Mucosa of rectum (tissue), 2 donors: ENCODE measurements at regions not wholly inside any gene's neighbourhood (a gene's known extent, or its start where the extent isn't known, plus 50 kb on each side); places are given as distances from the start of the nearest gene placed in this dataset.

Experiments used
- H3K27ac ChIP-seq, 2 donors: one replicate each; pipeline ENCODE4 v1.7.0; 2013; ENCODE audit warnings: inconsistent platforms in 2 of 2, low read depth in 2 of 2, low read length in 2 of 2
- H3K27me3 ChIP-seq, 2 donors: one replicate each; pipeline ENCODE4 v1.7.0; 2013; ENCODE audit warnings: low read length in 2 of 2; ENCODE audit not compliant: control insufficient read depth in 2 of 2, insufficient read depth in 2 of 2
- H3K36me3 ChIP-seq, 2 donors: one replicate each; pipeline ENCODE4 v1.7.0; 2013; ENCODE audit warnings: low read length in 2 of 2; ENCODE audit not compliant: control insufficient read depth in 2 of 2, insufficient read depth in 2 of 2
- H3K4me1 ChIP-seq, 2 donors: one replicate each; pipeline ENCODE4 v1.7.0; 2013; ENCODE audit warnings: low read length in 2 of 2, mild to moderate bottlenecking in 1 of 2; ENCODE audit not compliant: control insufficient read depth in 2 of 2, insufficient read depth in 2 of 2
- H3K4me3 ChIP-seq, 2 donors: one replicate each; pipeline ENCODE4 v1.7.0; 2013; ENCODE audit warnings: low read length in 2 of 2
- H3K9ac ChIP-seq, 2 donors: one replicate each; pipeline ENCODE4 v1.7.0; 2013; ENCODE audit warnings: low read length in 2 of 2, low read depth in 1 of 2, mild to moderate bottlenecking in 1 of 2
- H3K9me3 ChIP-seq, 2 donors: one replicate each; pipeline ENCODE4 v1.7.0; 2013; ENCODE audit warnings: low read length in 2 of 2; ENCODE audit not compliant: control insufficient read depth in 2 of 2
- donor health status: healthy.
- donor health status: Normal muscosa, but diverticular disease.

DNA sequence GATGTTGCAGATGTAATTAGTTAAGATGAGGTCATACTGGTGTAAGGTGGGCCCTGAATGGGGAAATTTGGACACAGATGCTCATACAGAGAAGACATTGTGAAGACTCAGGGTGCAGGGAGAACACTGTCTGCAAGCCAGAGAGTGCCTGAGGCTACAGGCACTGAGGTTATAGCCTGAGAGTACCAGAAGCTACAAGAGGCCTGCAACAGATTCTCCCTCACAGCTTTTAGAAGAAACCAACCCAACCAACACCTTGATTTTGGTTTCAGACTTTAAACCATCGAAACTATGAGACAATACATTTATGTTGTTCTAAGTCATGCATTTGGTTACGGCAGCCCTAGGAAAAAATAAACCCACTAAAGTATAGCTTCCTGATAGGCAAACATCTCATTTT is 321.7 kb upstream of the USP25 start:
- Histone ChIP-seq H3K4me3 (no peak overlapping the region), H3K9me3 (no peaks in the 10 kb centered on the region), H3K9ac (no peak overlapping the region)

DNA sequence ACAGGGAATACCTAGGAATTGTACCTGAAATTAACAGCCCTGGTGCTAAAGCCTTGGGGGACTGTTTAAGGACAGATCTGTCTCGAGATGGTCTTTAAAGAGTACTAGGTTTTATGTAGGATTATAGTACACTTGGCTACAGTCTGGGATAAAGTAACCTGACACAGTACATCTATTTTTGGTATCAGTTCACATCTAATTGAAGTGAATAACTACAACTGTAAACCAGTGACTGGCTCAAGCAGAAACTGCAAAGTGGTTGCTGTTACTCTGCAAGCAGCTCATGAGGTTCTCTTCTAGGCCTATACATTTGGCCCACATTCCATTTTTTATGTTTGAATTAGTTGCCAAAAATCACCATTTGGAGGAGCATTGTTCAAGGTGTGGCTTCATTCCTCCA is 320.8 kb upstream of the USP25 start:
- Histone ChIP-seq H3K9ac (no peak overlapping the region), H3K36me3 (no peaks in the 10 kb centered on the region), H3K27me3 (no peaks in the 10 kb centered on the region), H3K4me3 (no peak overlapping the region), H3K9me3 (no peaks in the 10 kb centered on the region), H3K27ac (no peak overlapping the region), H3K4me1 (no peaks in the 10 kb centered on the region)

More for the DNA sequence above, 321.7 kb upstream of the USP25 start:
- Histone ChIP-seq H3K36me3 (no peaks in the 10 kb centered on the region), H3K27me3 (no peaks in the 10 kb centered on the region), H3K4me1 (no peaks in the 10 kb centered on the region), H3K27ac (no peak overlapping the region)

DNA sequence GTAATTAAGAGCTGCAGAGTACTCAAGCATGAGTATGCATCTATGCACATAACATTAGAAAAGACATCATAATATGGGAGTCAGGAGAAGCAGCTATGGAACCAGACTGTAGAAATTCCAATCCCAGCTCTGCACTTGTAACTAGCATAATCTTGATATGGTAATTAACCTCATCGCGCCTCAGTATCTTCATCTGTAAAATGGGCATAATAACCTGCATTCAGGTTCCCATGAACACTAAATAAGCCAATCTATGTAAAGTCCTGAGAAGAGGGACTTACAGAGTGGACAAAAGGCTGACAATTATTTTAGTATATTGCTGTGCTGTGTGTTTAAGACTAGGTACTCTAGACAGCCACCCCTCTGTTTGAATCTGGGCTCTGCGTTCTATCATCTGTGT is 318.9 kb upstream of the USP25 start:
- no peaks in the 10 kb centered on the region for H3K27me3 ChIP-seq
- H3K36me3 ChIP-seq, result no peaks in the 10 kb centered on the region
- no peaks in the 10 kb centered on the region for H3K4me1 ChIP-seq
- H3K27ac ChIP-seq, result no peak overlapping the region
- no peaks in the 10 kb centered on the region for H3K9me3 ChIP-seq
- H3K9ac ChIP-seq, result no peak overlapping the region
- H3K4me3 ChIP-seq, result no peak overlapping the region

DNA sequence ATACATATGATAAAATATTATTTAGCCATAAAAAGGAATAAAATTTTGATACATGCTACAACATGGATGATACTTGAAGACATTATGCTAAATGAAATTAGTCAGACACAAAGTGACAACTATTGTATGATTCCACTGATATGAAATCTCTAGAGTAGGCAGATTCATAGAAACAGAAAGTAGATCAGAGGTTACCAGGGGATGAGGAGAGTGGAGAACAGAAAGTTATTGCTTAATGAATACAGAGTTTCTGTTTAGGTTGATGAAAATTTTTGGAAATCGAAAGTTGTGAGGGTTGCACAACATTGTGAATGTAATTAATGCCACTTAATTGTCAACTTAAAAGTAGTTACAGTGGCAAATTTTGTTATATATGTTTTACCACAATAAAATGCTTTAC is 315.7 kb upstream of the USP25 start:
- Histone ChIP-seq H3K27me3 (no peaks in the 10 kb centered on the region), H3K4me3 (no peak overlapping the region), H3K27ac (no peak overlapping the region), H3K4me1 (no peaks in the 10 kb centered on the region), H3K36me3 (no peaks in the 10 kb centered on the region), H3K9me3 (no peaks in the 10 kb centered on the region), H3K9ac (no peak overlapping the region)

DNA sequence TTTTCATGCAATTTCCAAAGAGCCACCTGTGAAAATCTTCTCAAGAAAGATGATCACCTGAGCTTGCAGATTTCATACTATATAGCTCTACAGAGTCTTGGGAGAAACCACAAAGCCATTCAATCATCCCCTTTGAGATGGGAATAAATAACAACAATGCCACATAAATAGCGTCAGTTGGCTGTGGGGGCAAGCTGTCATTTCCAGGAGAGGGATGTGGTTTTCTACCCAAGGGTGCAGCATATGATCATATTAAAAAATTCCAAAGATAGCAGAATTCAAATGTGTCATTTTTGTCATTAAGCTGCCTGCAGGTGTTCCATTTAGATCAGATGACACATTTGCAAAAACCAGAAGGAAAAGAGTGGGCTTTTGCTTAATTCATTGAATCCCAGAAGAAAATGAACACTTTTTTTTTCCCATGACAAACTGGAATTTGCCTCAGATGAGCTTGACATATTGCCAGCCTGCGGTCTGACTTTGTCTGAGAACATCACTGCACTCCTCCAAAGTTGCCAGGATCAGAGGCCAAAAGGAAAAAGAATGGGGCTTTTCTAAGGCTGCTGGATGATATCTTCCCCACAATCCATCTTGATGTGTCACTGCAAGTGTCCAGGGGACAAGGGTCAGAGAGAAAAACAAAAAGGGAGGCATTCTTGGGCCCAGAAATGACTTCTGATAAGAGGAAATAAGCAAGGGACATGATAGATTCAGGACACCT is 314.1 kb upstream of the USP25 start:
- Histone ChIP-seq H3K4me3 (no peak overlapping the region), H3K27ac (no peak overlapping the region), H3K36me3 (no peaks in the 10 kb centered on the region), H3K4me1 (no peaks in the 10 kb centered on the region), H3K9me3 (no peaks in the 10 kb centered on the region), H3K9ac (no peak overlapping the region), H3K27me3 (no peaks in the 10 kb centered on the region)

DNA sequence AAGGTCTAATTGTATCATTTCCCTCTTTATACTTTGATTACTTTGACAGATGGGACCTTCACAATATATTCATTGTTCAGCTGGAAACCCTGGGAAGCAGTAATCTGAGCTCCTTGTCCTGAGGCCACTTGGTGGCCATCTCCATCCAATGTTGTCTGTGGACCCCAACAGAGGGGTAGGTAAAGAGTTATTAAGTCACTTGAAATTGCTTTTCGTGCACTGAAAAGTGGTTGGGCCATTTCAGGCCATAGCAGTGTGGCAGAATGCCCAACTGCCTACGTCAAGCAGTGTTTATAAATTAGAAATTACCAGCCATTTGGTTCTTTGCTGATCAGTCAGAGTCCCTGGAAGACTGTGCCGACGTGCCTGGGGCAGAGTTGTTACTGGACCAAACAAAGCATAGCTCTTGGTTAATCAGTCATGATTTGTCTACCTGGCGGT is 308.3 kb upstream of the USP25 start:
- Histone ChIP-seq H3K9me3 (no peaks in the 10 kb centered on the region), H3K4me3 (no peak overlapping the region), H3K9ac (no peak overlapping the region), H3K4me1 (no peaks in the 10 kb centered on the region), H3K36me3 (no peaks in the 10 kb centered on the region), H3K27ac (no peak overlapping the region), H3K27me3 (no peaks in the 10 kb centered on the region)

DNA sequence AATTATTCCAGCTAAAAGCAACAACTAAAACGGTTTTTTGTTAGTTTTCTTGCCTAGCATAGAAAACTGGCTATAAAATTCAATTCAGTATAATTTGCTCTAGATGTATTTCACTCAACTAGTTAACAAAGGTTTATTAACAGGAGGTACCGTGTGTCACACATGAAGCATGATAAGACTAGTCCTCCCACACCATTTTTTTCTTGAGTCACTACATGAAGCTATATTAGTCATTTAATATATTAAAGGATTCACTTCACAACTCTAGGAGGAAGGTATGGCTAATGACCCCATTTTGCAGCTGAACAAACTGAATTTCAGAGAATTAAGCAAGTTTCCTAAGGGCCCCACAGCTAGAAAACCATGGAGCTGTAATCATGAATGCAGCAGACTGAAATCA is 307.8 kb upstream of the USP25 start:
- H3K36me3 ChIP-seq, result no peaks in the 10 kb centered on the region
- no peaks in the 10 kb centered on the region for H3K9me3 ChIP-seq
- H3K27me3 ChIP-seq, result no peaks in the 10 kb centered on the region
- no peak overlapping the region for H3K4me3 ChIP-seq
- H3K4me1 ChIP-seq, result no peaks in the 10 kb centered on the region
- H3K9ac ChIP-seq, result no peak overlapping the region
- H3K27ac ChIP-seq, result no peak overlapping the region

DNA sequence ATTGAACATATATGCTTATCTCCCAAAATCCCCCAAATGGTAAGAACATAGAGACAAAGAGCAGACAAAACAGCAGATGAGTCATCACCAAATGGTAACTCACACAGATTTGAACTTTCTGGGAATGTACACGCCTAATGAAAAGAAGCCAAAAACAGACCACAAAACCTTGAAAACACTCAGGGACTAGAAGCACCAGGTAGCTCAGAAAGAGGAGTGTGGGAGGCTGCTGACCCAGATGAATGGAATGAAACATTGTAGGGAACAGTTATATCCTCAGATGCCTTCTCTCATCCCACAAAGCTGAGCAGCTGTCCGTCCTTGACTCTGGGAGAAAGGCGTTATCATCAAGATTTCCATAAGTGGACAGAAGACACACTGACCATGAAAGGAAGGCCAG is 307.0 kb upstream of the USP25 start:
- H3K4me1 ChIP-seq, result no peaks in the 10 kb centered on the region
- H3K9ac ChIP-seq, result no peak overlapping the region
- no peaks in the 10 kb centered on the region for H3K27me3 ChIP-seq
- H3K9me3 ChIP-seq, result no peaks in the 10 kb centered on the region
- H3K4me3 ChIP-seq, result no peak overlapping the region
- no peak overlapping the region for H3K27ac ChIP-seq
- no peaks in the 10 kb centered on the region for H3K36me3 ChIP-seq

DNA sequence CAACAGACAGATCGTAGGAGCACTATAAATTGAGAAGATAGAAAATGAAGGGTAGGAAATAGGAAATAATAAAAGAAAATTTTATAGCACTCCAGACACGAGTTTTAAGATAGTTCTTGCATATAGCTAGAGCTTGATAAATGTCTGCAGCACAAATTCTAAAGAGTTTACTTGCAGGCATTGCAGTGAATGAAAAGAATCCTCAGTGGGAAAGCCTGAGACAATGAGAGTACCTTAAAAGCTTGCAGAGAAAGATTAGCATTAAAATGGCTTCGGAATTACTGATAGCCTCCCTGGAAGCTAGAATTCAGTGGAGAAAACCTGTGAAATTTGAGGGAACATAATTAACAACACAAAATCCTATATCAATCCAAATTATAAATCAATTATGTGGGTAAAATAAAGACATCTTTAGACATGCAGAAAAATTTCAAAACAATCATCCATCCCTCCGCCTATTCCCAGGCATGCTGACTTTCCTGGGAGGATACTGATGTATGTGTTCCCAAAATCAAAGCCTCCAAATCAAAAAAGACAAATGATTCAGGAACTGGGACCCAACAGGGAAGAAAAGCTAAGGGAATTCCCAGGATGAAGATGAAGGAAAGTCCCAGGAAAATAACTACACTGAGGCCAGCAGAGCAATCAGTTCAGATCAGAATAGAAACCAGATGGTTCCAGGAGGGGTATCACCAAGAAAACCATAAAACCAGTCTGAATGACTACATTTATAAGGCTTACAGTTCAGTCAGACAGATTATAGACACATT is 305.9 kb upstream of the USP25 start:
- H3K9ac ChIP-seq, result no peak overlapping the region
- no peaks in the 10 kb centered on the region for H3K4me1 ChIP-seq
- H3K9me3 ChIP-seq, result no peaks in the 10 kb centered on the region

DNA sequence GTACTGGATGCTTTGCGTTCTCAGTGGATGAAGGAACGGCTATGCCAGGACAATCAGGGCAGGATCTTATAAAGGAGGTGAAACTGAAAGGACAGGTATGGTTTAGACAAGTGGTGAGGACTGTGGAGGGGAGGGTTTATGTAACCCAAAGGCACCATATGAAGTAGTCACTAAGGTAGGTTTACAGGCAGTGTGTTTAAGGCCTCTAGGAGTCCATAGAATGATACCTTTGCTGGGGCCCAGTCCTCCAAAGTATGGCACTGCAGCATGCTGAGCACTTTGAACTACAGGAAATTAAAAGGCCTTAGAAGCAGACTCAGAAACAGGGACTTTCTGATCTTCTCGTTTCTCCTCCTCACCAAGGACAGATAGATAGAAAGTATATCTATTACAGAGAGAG is 304.7 kb upstream of the USP25 start:
- H3K27ac ChIP-seq, result no peak overlapping the region
- H3K9me3 ChIP-seq, result no peaks in the 10 kb centered on the region
- H3K9ac ChIP-seq, result no peak overlapping the region
- no peaks in the 10 kb centered on the region for H3K4me1 ChIP-seq
- H3K27me3 ChIP-seq, result no peaks in the 10 kb centered on the region
- H3K4me3 ChIP-seq, result no peak overlapping the region
- no peaks in the 10 kb centered on the region for H3K36me3 ChIP-seq

More for the DNA sequence above, 305.9 kb upstream of the USP25 start:
- Histone ChIP-seq H3K27ac (no peak overlapping the region), H3K4me3 (no peak overlapping the region), H3K36me3 (no peaks in the 10 kb centered on the region), H3K27me3 (no peaks in the 10 kb centered on the region)
